ENCODE measurements at regions not wholly inside any gene's neighbourhood (a gene's known extent, or its start where the extent isn't known, plus 50 kb on each side); places are given as distances from the start of the nearest gene placed in this dataset.
"Not testable (repeated sequence)": the region's sequence is repeated elsewhere in the genome, so short reads cannot be mapped to it uniquely, and the experiment has no call there.

GRCh38 chr2:113386780-113387433 is 50.6 kb upstream of the ZNG1B start:
- not testable (repeated sequence) for H3K4me1 ChIP-seq (ENCODE audit: control insufficient read depth, insufficient read depth, low read length, poor library complexity, severe bottlenecking); H3K9me3 ChIP-seq (ENCODE audit: control insufficient read depth, low read length); H3K27me3 ChIP-seq (replicated peaks; ENCODE audit: control insufficient read depth, insufficient read depth, low read length, poor library complexity, severe bottlenecking); H3K27ac ChIP-seq (ENCODE audit: insufficient read depth, low read length, poor library complexity, severe bottlenecking); H3K4me3 ChIP-seq (ENCODE audit: insufficient read depth, low read depth, low read length, poor library complexity, severe bottlenecking); DNase-seq; H3K36me3 ChIP-seq (ENCODE audit: control insufficient read depth, insufficient read depth, low read length)

GRCh38 chr2:113379621-113380020 is 57.9 kb upstream of the ZNG1B start:
- not testable (repeated sequence) for DNase-seq; H3K27ac ChIP-seq (ENCODE audit: insufficient read depth, low read length, poor library complexity, severe bottlenecking); H3K9me3 ChIP-seq (ENCODE audit: control insufficient read depth, low read length); H3K27me3 ChIP-seq (replicated peaks; ENCODE audit: control insufficient read depth, insufficient read depth, low read length, poor library complexity, severe bottlenecking); H3K36me3 ChIP-seq (ENCODE audit: control insufficient read depth, insufficient read depth, low read length); H3K4me3 ChIP-seq (ENCODE audit: insufficient read depth, low read depth, low read length, poor library complexity, severe bottlenecking); H3K4me1 ChIP-seq (ENCODE audit: control insufficient read depth, insufficient read depth, low read length, poor library complexity, severe bottlenecking)

- Histone ChIP-seq H3K27me3 (replicated peaks; ENCODE audit: control insufficient read depth, insufficient read depth, low read length, poor library complexity, severe bottlenecking) (no peaks in the 10 kb centered on the region), H3K27ac (ENCODE audit: insufficient read depth, low read length, poor library complexity, severe bottlenecking) (no peak overlapping the region), H3K4me1 (ENCODE audit: control insufficient read depth, insufficient read depth, low read length, poor library complexity, severe bottlenecking) (no peaks in the 10 kb centered on the region), H3K9me3 (ENCODE audit: control insufficient read depth, low read length) (no peaks in the 10 kb centered on the region), H3K36me3 (ENCODE audit: control insufficient read depth, insufficient read depth, low read length) (no peaks in the 10 kb centered on the region), H3K4me3 (ENCODE audit: insufficient read depth, low read depth, low read length, poor library complexity, severe bottlenecking) (no peak overlapping the region)
- DNase-seq: no peak
Measured at GRCh38 chr2:113376913-113377445, 60.5 kb upstream of the ZNG1B start.

- Histone ChIP-seq H3K4me3 (ENCODE audit: insufficient read depth, low read depth, low read length, poor library complexity, severe bottlenecking) (no peak overlapping the region), H3K27me3 (replicated peaks; ENCODE audit: control insufficient read depth, insufficient read depth, low read length, poor library complexity, severe bottlenecking) (no peaks in the 10 kb centered on the region), H3K4me1 (ENCODE audit: control insufficient read depth, insufficient read depth, low read length, poor library complexity, severe bottlenecking) (no peaks in the 10 kb centered on the region), H3K27ac (ENCODE audit: insufficient read depth, low read length, poor library complexity, severe bottlenecking) (no peak overlapping the region), H3K36me3 (ENCODE audit: control insufficient read depth, insufficient read depth, low read length) (no peaks in the 10 kb centered on the region), H3K9me3 (ENCODE audit: control insufficient read depth, low read length) (no peaks in the 10 kb centered on the region)
- no peak for DNase-seq
Measured at GRCh38 chr2:113376253-113376912, 61.1 kb upstream of the ZNG1B start.

- not testable (repeated sequence) for DNase-seq; H3K4me3 ChIP-seq (ENCODE audit: insufficient read depth, low read depth, low read length, poor library complexity, severe bottlenecking); H3K9me3 ChIP-seq (ENCODE audit: control insufficient read depth, low read length); H3K27ac ChIP-seq (ENCODE audit: insufficient read depth, low read length, poor library complexity, severe bottlenecking); H3K27me3 ChIP-seq (replicated peaks; ENCODE audit: control insufficient read depth, insufficient read depth, low read length, poor library complexity, severe bottlenecking); H3K4me1 ChIP-seq (ENCODE audit: control insufficient read depth, insufficient read depth, low read length, poor library complexity, severe bottlenecking); H3K36me3 ChIP-seq (ENCODE audit: control insufficient read depth, insufficient read depth, low read length)
Measured at GRCh38 chr2:113374857-113375256, 62.6 kb upstream of the ZNG1B start.

- not testable (repeated sequence) for H3K4me3 ChIP-seq (ENCODE audit: insufficient read depth, low read depth, low read length, poor library complexity, severe bottlenecking); H3K36me3 ChIP-seq (ENCODE audit: control insufficient read depth, insufficient read depth, low read length); H3K27ac ChIP-seq (ENCODE audit: insufficient read depth, low read length, poor library complexity, severe bottlenecking); DNase-seq; H3K4me1 ChIP-seq (ENCODE audit: control insufficient read depth, insufficient read depth, low read length, poor library complexity, severe bottlenecking); H3K9me3 ChIP-seq (ENCODE audit: control insufficient read depth, low read length); H3K27me3 ChIP-seq (replicated peaks; ENCODE audit: control insufficient read depth, insufficient read depth, low read length, poor library complexity, severe bottlenecking)
Measured at GRCh38 chr2:113372258-113372834, 65.1 kb upstream of the ZNG1B start.

GRCh38 chr2:113370478-113371091 is 66.9 kb upstream of the ZNG1B start:
- Histone ChIP-seq H3K4me3 (ENCODE audit: insufficient read depth, low read depth, low read length, poor library complexity, severe bottlenecking) (no peak overlapping the region), H3K27ac (ENCODE audit: insufficient read depth, low read length, poor library complexity, severe bottlenecking) (no peak overlapping the region), H3K9me3 (ENCODE audit: control insufficient read depth, low read length) (no peaks in the 10 kb centered on the region), H3K36me3 (ENCODE audit: control insufficient read depth, insufficient read depth, low read length) (no peaks in the 10 kb centered on the region), H3K4me1 (ENCODE audit: control insufficient read depth, insufficient read depth, low read length, poor library complexity, severe bottlenecking) (no peaks in the 10 kb centered on the region), H3K27me3 (replicated peaks; ENCODE audit: control insufficient read depth, insufficient read depth, low read length, poor library complexity, severe bottlenecking) (no peaks in the 10 kb centered on the region)
- DNase-seq: peak; percentile 21 to 47 (median 37)

- no peaks in the 10 kb centered on the region for H3K4me1 ChIP-seq (ENCODE audit: control insufficient read depth, insufficient read depth, low read length, poor library complexity, severe bottlenecking)
- no peaks in the 10 kb centered on the region for H3K27me3 ChIP-seq (replicated peaks; ENCODE audit: control insufficient read depth, insufficient read depth, low read length, poor library complexity, severe bottlenecking)
- no peak for DNase-seq
- no peaks in the 10 kb centered on the region for H3K36me3 ChIP-seq (ENCODE audit: control insufficient read depth, insufficient read depth, low read length)
- no peak overlapping the region for H3K27ac ChIP-seq (ENCODE audit: insufficient read depth, low read length, poor library complexity, severe bottlenecking)
- H3K4me3 ChIP-seq (ENCODE audit: insufficient read depth, low read depth, low read length, poor library complexity, severe bottlenecking): no peak overlapping the region
- H3K9me3 ChIP-seq (ENCODE audit: control insufficient read depth, low read length): no peaks in the 10 kb centered on the region
Measured at GRCh38 chr2:113370030-113370429, 67.5 kb upstream of the ZNG1B start.

GRCh38 chr2:113368581-113368980 is 68.9 kb upstream of the ZNG1B start:
- not testable (repeated sequence) for H3K27me3 ChIP-seq (replicated peaks; ENCODE audit: control insufficient read depth, insufficient read depth, low read length, poor library complexity, severe bottlenecking); H3K4me3 ChIP-seq (ENCODE audit: insufficient read depth, low read depth, low read length, poor library complexity, severe bottlenecking); H3K36me3 ChIP-seq (ENCODE audit: control insufficient read depth, insufficient read depth, low read length); H3K4me1 ChIP-seq (ENCODE audit: control insufficient read depth, insufficient read depth, low read length, poor library complexity, severe bottlenecking); DNase-seq; H3K9me3 ChIP-seq (ENCODE audit: control insufficient read depth, low read length); H3K27ac ChIP-seq (ENCODE audit: insufficient read depth, low read length, poor library complexity, severe bottlenecking)

GRCh38 chr2:113366821-113367220 is 70.7 kb upstream of the ZNG1B start:
- H3K27ac ChIP-seq (ENCODE audit: insufficient read depth, low read length, poor library complexity, severe bottlenecking); DNase-seq; H3K4me1 ChIP-seq (ENCODE audit: control insufficient read depth, insufficient read depth, low read length, poor library complexity, severe bottlenecking): not testable (repeated sequence)

More at GRCh38 chr2:113366821-113367220, 70.7 kb upstream of the ZNG1B start:
- H3K36me3 ChIP-seq (ENCODE audit: control insufficient read depth, insufficient read depth, low read length); H3K4me3 ChIP-seq (ENCODE audit: insufficient read depth, low read depth, low read length, poor library complexity, severe bottlenecking); H3K9me3 ChIP-seq (ENCODE audit: control insufficient read depth, low read length); H3K27me3 ChIP-seq (replicated peaks; ENCODE audit: control insufficient read depth, insufficient read depth, low read length, poor library complexity, severe bottlenecking): not testable (repeated sequence)
